HG02678 (cell line): ENCODE measurements at regions not wholly inside any gene's neighbourhood (a gene's known extent, or its start where the extent isn't known, plus 50 kb on each side); places are given as distances from the start of the nearest gene placed in this dataset.

Experiments used
- ATAC-seq: cut with Tn5 transposase; IDR thresholded peaks from one replicate; pipeline ENCODE4 v1.9.1; 2021; ENCODE audit warnings: mild to moderate bottlenecking, moderate library complexity; ENCODE audit not compliant: unreplicated experiment

DNA sequence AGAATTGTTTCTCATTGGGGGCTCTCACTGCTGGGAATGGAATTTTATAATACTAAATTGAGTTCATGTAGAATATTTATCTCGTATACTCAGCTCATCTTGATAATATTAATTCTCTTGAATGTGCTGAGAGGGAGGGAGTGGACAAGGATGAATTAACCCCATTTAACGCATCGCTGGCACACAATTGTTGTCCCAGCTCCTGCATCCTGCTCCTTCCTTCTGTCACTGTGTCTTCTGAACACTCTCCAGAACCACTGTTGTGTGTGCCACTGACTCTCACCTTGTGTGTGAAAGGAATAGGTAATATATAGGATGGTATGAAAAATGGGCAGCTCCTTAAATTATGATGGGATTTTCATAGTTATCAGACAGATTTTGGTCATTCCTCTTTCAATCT lies 267.3 kb downstream of the MTRR start:
- ATAC-seq: no peak

- no peak for ATAC-seq
These were observed 269.1 kb downstream of the MTRR start for GRCh38 chr5:8137941-8138550.

- no peak for ATAC-seq
These were observed 269.9 kb downstream of the MTRR start for GRCh38 chr5:8138884-8139283.

DNA sequence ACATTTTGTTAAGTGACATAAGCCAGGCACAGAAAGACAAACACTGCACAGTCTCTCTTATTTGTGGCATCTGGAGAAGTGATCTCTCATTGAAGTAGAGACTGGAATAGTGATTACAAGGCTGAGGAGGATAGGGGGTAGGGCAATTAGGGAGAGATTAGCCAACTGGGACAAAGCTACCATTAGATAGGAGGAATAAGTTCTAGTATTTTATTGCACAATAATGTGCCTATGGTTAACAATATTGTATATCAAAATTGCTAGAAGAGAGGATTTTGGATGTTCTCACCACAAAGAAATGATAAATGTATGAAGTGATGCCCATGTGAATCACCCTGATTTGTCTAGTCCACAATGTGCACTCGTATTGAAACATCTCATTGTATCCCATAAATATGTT lies 281.8 kb downstream of the MTRR start:
- no peak for ATAC-seq

DNA sequence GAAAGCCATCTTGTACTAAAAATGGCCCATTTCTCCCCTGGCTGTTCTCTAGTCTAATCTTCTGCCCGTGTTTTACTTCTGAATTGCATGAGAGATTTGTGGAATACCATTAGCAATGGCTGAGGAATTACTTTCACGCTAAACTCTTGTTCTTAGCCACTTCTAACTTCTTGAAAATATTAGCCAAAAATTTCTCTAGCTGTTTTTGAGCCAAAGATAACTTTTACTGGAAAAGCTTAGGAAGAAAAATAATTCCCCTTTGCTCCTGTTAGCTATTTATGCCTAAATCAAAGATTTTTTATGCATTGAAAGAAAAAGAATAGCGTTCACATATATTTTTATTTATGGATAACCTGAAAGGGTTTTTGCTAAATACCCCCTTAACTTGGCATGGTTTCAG lies 287.8 kb downstream of the MTRR start:
- no peak for ATAC-seq

DNA sequence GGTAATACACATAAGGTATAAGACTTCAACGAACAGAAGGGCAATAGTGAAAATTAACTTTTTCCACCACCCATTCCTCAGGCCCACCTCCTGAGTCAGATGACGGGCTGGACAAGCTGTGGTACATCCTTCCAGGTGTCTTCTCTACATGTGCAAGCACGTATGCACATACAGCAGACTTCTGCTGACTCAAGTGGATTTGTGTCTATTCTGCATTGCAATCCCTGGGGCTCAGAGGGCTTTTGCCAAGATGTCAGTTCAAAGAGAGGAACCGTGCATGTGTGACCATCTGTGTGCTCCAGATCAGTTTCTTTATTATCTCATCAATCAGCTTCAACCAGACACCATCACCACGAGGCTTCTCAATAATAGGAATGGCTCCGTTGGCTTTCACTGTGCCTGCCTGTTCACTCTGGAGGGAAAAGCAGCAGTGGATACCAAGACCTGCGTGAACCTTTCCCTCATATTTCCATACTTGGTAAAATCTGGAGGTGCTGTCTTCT lies 288.4 kb downstream of the MTRR start:
- ATAC-seq: no peak

DNA sequence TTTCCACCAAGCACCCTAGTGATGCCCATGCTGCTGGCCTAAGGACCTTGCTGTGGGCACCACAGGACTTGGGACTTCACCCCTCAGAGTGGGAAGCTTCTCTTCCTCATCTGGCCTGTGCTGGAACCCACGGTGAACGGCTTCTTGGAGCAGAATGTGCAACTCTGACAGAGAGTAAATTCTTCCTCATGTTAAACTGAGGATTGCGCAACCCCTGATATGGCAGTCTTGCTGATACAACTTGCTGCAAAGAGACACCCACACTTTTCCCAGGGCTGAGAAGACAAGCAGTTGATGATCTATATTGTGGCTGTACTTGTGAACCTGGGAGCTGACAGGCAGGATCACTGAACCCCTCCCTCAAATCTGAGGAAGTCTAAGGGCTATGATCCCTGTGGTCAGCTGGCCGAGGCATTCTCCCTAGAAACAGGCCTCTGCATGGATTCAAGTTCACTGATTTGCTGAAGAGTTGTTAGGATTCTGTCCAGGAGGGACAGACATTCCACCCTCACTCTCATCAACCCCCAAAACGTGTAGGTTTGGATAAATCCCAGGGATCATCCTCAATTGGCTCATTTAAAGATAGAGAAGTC lies 307.2 kb downstream of the MTRR start:
- no peak for ATAC-seq

GRCh38 chr5:8184455-8185063 lies 315.6 kb downstream of the MTRR start:
- peak; percentile 91 for ATAC-seq

- no peak for ATAC-seq
These were observed 316.9 kb downstream of the MTRR start for GRCh38 chr5:8185852-8186251.

DNA sequence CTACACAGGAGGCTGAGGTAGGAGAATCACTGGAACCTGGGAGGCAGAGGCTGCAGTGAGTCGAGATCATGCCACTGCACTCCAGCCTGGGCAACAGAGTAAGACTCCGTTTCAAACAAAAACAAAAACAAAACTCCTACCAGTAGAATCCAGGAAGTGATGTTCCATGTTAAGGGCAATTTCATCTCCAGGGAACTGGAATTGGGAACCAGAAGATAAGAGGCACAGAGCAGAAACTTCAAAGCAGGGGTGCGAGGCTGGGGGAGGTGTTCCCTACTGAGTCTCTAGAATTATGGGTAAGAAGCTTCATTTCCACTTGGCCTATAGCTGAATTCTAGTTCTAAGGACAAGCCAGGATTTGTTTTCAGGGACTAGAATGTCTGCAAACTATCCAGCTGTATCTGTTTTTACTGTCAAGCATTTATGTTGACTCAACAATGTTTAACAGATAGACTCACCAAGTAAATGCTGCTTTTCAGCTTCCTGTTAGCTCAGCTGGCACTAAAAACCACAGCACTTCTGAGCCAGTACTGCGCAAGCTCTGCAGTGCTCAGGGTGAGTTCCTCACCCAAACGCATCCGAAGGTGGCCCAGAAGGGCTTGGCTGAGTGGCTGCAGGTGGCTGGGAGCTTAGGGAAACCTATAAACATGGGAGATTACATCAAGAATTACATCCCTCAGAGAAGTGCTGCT lies 320.1 kb downstream of the MTRR start:
- no peak for ATAC-seq

GRCh38 chr5:8192840-8193239 lies 323.9 kb downstream of the MTRR start:
- ATAC-seq: no peak

- no peak for ATAC-seq
These were observed 327.1 kb downstream of the MTRR start for GRCh38 chr5:8196061-8196460.

GRCh38 chr5:8208307-8208706 lies 339.4 kb downstream of the MTRR start:
- ATAC-seq: no peak

- no peak for ATAC-seq
These were observed 340.6 kb downstream of the MTRR start for GRCh38 chr5:8209500-8209899.

DNA sequence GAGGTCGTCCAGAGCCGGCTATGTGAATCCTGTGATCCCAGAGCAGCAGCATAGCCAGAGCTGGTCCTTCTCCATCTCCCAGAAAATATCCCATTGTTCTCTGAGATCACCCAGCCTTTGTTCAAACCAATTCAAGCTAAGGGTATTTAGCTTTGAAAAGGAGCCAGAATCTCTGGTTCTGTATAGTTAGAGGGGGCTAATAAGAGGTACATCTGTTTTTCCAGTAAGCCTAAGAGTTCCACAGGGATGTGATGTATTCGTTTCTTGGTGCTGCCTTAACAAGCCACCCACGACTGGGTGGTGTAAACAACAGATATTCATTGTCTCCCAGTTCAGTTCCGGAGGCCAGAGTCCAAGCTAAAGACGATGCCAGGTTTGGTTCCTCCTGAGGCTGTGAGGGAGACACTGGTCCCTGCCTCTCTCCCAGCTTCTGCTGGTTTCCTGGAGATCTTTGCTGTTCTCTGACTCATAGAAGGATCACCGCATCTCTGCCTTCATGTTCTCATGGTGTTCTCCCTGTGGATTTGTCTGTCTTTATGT lies 344.8 kb downstream of the MTRR start:
- no peak for ATAC-seq

DNA sequence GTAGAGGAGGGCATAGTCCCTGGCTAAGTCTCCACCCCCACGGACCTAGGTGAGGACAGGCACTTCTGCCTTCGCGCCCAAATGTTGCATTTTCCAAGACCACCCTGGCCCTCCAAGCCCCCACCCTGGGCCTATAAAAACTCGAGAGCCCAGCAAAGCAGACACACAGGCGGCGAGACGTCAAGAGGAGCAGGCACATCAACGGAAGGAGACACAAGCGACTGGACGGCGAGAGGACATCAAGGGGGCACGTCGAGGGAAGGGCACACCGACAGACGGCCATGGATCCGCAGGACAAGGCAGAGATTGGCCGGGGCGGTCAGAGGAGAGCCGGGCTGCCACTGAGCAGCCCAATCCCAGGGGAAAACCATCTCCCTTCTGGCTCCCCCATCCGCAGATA lies 348.0 kb downstream of the MTRR start:
- ATAC-seq: no peak

- ATAC-seq: no peak
These were observed 357.2 kb downstream of the MTRR start for GRCh38 chr5:8226148-8226547.

GRCh38 chr5:8227112-8227511 lies 358.2 kb downstream of the MTRR start:
- no peak for ATAC-seq

DNA sequence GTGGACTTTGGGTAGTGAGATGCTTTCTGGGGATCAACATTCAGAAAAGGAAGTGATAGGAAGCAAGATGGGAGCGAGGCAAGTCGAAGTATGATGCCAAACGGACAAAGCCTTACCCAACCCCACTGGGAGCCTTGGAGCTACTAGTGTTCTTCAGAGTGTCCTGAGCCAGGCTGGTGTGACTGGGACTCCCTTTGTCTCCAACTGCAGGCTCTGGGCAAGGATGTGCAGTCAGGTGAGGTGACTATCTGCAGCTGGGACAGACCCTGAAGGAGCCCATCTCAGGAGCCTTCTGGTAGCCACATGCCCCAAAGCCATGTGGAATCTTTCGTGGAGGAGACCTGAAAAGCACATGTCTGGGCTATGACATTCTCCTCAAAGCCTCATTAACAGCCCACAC lies 360.6 kb downstream of the MTRR start:
- no peak for ATAC-seq

DNA sequence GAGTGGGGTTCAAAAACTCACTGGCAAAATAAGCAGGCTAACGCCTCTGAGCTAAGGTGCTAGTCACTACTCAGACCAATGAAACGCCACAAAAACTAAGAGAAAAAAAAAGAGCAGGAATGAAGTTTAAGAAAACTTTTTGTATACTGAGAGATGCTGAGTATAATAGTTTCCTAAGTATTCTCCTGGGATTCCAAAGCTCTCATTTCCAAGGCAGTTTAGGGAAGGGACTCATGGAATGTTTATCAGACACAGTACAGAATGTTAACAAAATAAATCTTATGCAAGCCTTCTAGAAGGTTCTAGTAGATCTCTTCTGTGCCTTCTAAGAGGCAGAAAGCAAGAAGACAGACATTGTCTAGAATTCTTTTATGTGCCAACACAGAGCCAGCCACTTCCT lies 361.9 kb downstream of the MTRR start:
- ATAC-seq: no peak

- ATAC-seq: no peak
These were observed 364.5 kb downstream of the MTRR start for GRCh38 chr5:8233479-8233878.
